WTC11 (cell line): ENCODE measurements at regions not wholly inside any gene's neighbourhood (a gene's known extent, or its start where the extent isn't known, plus 50 kb on each side); places are given as distances from the start of the nearest gene placed in this dataset.

Experiments used
- AFF4 ChIP-seq: sonication (generic); formaldehyde crosslinking; IDR thresholded peaks from 2 replicates; pipeline ENCODE4 v1.8.1; 2023; ENCODE audit warnings: mild to moderate bottlenecking, missing genetic modification reagents, borderline replicate concordance
- ATF1 ChIP-seq: sonication (generic); formaldehyde crosslinking; IDR thresholded peaks from 2 replicates; pipeline ENCODE4 v1.8.1; 2023; ENCODE audit warnings: mild to moderate bottlenecking, moderate library complexity, missing genetic modification reagents
- IRF2 ChIP-seq: sonication (generic); formaldehyde crosslinking; IDR thresholded peaks from 2 replicates; pipeline ENCODE4 v1.8.0; 2022; ENCODE audit warnings: low read depth, missing genetic modification reagents, borderline replicate concordance
- JUN ChIP-seq: sonication (generic); formaldehyde crosslinking; IDR thresholded peaks from 2 replicates; pipeline ENCODE4 v1.8.0; 2023; ENCODE audit warnings: mild to moderate bottlenecking, missing genetic modification reagents
- MYBL2 ChIP-seq: sonication (generic); formaldehyde crosslinking; IDR thresholded peaks from 2 replicates; pipeline ENCODE4 v1.8.1; 2023; ENCODE audit warnings: mild to moderate bottlenecking, moderate library complexity, missing genetic modification reagents
- NFYB ChIP-seq: sonication (generic); formaldehyde crosslinking; conservative IDR thresholded peaks from 2 replicates; pipeline ENCODE4 v1.8.0; 2022; ENCODE audit warnings: low read depth, missing genetic modification reagents
- PRRX2 ChIP-seq: fragments of 250-450 bp; sonication (Bioruptor Pico); IDR thresholded peaks from 2 replicates; pipeline ENCODE4 v1.8.0; 2021; ENCODE audit warnings: mild to moderate bottlenecking
- TCF7 ChIP-seq: sonication (generic); formaldehyde crosslinking; IDR thresholded peaks from 2 replicates; pipeline ENCODE4 v1.8.0; 2022; ENCODE audit warnings: mild to moderate bottlenecking, low read depth, missing genetic modification reagents, moderate library complexity
- USF2 ChIP-seq: sonication (generic); formaldehyde crosslinking; IDR thresholded peaks from 2 replicates; pipeline ENCODE4 v1.8.1; 2023; ENCODE audit warnings: mild to moderate bottlenecking, missing genetic modification reagents, moderate library complexity
- ZSCAN18 ChIP-seq: fragments of 250-450 bp; sonication (Bioruptor Pico); IDR thresholded peaks from 2 replicates; pipeline ENCODE4 v2.1.2; 2022; ENCODE audit warnings: mild to moderate bottlenecking, moderate library complexity
- TF ChIP-seq, protein P1 (sequence below): fragments of 200-600 bp; IDR thresholded peaks from 2 replicates; pipeline ENCODE4 v1.8.0; 2022; ENCODE audit warnings: antibody characterized with exemption
- TF ChIP-seq, protein P2 (sequence below): sonication (generic); formaldehyde crosslinking; IDR thresholded peaks from 2 replicates; pipeline ENCODE4 v1.8.0; 2022; ENCODE audit warnings: mild to moderate bottlenecking, missing genetic modification reagents
- TF ChIP-seq, protein P3 (sequence below): sonication (generic); formaldehyde crosslinking; IDR thresholded peaks from 2 replicates; pipeline ENCODE4 v1.8.1; 2022; ENCODE audit warnings: low read depth, missing genetic modification reagents, borderline replicate concordance

DNA sequence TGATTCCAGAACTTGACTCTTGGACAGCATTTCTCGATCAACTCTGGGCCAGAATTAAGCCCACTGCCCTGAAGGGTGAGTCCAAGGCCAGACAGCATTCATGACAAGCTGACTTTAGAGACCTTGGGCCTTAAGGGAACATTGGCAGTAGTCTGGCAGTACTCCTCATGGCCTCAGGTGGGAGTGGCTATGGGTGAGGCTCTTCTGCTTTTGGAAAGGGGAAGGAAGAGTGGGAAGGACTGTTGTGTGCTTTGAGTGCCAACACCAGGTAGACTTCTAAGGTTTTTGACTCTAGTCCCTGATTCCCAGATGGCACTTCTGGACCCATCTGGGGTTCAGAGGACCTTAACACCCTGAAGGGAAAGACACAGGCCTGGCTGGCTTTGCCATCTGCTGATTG lies 530.4 kb downstream of the ACTL7B start:
- TF ChIP-seq ZSCAN18 (CRISPR knock-in tag) (no peak), PRRX2 (no peak), MYBL2 (CRISPR knock-in tag) (no peak), IRF2 (CRISPR knock-in tag) (no peak), NFYB (no peak), AFF4 (no peak), TCF7 (CRISPR knock-in tag) (no peak), USF2 (CRISPR knock-in tag) (no peak), ATF1 (no peak), JUN (CRISPR knock-in tag) (no peak)
- TF ChIP-seq, protein P1, sequence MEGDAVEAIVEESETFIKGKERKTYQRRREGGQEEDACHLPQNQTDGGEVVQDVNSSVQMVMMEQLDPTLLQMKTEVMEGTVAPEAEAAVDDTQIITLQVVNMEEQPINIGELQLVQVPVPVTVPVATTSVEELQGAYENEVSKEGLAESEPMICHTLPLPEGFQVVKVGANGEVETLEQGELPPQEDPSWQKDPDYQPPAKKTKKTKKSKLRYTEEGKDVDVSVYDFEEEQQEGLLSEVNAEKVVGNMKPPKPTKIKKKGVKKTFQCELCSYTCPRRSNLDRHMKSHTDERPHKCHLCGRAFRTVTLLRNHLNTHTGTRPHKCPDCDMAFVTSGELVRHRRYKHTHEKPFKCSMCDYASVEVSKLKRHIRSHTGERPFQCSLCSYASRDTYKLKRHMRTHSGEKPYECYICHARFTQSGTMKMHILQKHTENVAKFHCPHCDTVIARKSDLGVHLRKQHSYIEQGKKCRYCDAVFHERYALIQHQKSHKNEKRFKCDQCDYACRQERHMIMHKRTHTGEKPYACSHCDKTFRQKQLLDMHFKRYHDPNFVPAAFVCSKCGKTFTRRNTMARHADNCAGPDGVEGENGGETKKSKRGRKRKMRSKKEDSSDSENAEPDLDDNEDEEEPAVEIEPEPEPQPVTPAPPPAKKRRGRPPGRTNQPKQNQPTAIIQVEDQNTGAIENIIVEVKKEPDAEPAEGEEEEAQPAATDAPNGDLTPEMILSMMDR: no peak
- TF ChIP-seq, protein P2, sequence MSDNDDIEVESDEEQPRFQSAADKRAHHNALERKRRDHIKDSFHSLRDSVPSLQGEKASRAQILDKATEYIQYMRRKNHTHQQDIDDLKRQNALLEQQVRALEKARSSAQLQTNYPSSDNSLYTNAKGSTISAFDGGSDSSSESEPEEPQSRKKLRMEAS (CRISPR knock-in tag): no peak
- TF ChIP-seq, protein P3, sequence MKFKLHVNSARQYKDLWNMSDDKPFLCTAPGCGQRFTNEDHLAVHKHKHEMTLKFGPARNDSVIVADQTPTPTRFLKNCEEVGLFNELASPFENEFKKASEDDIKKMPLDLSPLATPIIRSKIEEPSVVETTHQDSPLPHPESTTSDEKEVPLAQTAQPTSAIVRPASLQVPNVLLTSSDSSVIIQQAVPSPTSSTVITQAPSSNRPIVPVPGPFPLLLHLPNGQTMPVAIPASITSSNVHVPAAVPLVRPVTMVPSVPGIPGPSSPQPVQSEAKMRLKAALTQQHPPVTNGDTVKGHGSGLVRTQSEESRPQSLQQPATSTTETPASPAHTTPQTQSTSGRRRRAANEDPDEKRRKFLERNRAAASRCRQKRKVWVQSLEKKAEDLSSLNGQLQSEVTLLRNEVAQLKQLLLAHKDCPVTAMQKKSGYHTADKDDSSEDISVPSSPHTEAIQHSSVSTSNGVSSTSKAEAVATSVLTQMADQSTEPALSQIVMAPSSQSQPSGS (CRISPR knock-in tag): no peak
